HG02623 (cell line): ENCODE measurements at regions not wholly inside any gene's neighbourhood (a gene's known extent, or its start where the extent isn't known, plus 50 kb on each side); places are given as distances from the start of the nearest gene placed in this dataset.

Source experiments
- ATAC-seq: cut with Tn5 transposase; IDR thresholded peaks from one replicate; pipeline ENCODE4 v1.9.1; 2021; ENCODE audit warnings: moderate library complexity; ENCODE audit not compliant: unreplicated experiment

GRCh38 chr6:21457647-21458046 lies 135.9 kb upstream of the SOX4 start:
- ATAC-seq, result no peak

DNA sequence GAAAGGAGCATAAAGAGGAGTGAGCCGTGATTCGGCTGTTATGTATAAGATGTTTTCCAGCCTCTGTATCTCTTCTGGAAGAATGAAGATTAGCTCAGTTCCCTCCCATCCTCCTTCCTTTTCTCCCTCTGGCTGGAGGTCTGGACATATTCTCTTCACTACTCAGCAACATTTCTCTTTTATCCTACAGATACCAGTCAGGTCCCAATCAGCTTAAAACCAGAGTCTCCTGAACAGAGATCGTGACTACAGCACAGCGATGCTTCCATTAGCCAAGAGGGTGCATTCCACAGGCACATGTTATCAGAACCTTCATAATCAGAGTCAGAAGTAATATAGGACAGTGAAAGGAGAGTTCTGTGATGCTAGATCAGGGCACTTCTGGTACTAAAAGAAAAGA lies 133.9 kb upstream of the SOX4 start:
- no peak for ATAC-seq

GRCh38 chr6:21461844-21462518 lies 131.6 kb upstream of the SOX4 start:
- no peak for ATAC-seq

GRCh38 chr6:21462519-21462852 lies 131.1 kb upstream of the SOX4 start:
- ATAC-seq, result no peak

- no peak for ATAC-seq
These were observed 126.5 kb upstream of the SOX4 start for GRCh38 chr6:21467091-21467490.

- no peak for ATAC-seq
These were observed 125.1 kb upstream of the SOX4 start for GRCh38 chr6:21468461-21468860.

- ATAC-seq, result no peak
These were observed 124.3 kb upstream of the SOX4 start for GRCh38 chr6:21469213-21469612.

DNA sequence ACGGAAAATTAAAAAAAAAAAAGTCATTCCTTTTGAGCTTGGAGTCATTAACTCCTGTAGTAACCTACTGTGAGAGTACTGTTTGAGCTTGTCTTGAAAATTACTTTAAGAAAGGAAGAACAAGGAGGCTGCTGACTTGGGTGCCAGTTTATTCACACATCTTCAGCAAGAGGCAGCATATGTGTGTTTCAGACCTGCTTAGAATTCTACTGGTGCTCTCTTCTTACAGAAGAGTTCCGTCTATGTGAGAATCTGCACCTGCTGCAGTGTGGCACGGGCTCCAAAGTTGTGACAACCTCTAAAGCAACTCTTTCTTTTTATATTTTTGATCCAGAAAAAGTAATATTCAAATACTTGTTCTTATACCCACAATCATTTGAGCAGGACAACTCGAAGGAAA lies 117.4 kb upstream of the SOX4 start:
- no peak for ATAC-seq

DNA sequence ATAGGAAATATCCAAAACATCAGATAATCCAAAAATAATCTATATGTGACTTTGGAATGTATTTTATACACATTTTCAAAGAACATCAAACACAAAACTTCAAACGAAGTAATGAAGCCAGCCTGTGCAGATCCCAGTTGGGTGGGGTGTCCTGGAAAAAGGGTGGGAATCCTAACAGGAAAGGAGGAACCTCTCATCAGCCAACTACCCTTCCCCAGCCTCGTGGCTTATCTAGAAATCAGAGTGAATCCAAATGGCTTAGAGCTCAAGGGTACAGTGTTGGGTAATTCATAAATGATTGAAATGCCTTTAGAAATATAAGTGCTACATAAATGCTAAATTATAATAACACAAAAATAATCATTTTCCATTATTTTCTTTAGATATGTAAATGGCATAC lies 115.1 kb upstream of the SOX4 start:
- ATAC-seq, result no peak

DNA sequence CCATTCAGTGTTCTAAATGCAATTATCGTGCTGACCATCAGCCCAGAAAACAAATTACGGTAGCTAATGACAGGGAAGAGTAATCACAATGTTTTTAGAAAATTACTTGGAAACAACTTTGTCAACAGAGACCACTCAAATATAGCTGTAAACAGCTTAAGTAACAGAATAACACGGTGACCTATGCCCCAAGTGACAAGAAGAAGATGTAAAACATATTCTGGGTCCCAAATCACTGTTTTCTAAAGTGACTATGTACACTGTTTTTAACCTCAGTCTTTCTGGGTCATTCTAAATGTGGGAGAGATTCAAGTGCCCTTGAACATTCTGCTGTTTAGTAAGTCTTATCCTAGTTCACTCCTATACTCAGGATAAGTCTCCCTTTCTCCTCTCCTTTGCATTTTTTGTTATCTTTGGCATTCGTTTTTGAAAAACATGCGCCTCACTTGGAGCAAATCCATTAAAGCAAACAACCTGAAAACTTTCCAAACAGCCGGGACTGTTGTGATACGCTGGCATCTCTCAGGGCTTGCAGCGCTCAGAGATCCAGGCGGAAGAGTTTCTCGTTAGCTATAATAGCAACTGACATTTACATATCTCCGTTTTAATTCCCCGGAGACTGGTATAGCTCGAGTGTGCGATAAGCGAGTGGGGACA lies 114.5 kb upstream of the SOX4 start:
- no peak for ATAC-seq

DNA sequence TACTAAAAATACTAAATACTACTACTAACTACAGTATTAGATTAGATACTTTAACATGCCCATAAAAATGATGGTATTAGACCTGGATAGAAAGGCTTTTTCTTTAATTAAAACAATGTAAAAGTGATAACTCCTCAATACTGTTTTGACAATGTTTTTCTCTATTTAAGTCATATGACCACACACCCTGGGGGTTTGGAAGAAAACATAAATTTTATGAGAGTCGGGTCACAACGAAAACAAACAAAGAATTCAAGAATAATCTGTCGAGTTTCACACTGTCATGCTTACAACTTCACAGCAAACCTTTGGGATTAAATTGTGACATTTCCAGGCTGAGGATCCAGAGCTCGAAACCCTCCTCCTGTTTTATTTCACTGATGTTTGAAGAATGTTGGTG lies 107.4 kb upstream of the SOX4 start:
- no peak for ATAC-seq

- no peak for ATAC-seq
These were observed 103.7 kb upstream of the SOX4 start for GRCh38 chr6:21489826-21490225.

GRCh38 chr6:21491955-21492354 lies 101.6 kb upstream of the SOX4 start:
- no peak for ATAC-seq

DNA sequence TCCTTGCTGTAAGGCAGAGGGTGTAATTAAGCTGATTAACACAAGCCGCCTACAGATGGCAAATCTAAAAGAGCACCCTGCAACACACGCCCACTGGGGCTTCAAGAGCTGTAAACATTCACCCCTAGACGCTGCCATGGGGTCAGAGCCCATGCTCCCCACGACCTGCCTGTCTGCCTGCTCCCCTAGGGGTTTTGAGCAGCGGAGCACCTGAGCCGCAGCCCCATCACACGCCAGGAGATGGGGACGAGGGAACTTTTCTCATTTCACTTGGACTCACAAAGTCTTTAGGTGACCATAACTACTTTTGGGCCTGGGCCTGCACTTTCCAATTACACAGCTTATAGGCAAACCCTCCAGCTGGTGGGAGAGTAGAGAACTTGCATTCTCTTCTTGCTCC lies 99.0 kb upstream of the SOX4 start:
- no peak for ATAC-seq

DNA sequence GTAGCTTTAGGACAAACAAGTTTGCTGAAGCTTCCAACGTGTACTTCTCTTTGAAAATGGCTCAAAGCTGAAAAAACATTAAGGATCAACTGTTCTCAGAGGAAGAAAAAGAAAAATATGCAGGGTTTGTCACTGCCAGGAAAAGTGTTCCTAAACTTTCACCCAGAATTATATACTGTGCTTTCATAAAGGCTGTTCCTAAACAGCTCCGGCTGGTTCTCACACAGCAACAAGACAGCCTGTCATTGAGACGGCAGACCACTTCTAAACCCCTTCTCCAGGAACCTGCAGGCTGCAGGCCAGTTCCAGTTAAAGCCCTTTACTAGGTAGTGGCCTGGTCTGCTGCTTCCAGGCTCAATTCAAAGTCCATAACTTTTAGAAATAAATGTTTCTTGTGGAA lies 97.4 kb upstream of the SOX4 start:
- ATAC-seq, result no peak

DNA sequence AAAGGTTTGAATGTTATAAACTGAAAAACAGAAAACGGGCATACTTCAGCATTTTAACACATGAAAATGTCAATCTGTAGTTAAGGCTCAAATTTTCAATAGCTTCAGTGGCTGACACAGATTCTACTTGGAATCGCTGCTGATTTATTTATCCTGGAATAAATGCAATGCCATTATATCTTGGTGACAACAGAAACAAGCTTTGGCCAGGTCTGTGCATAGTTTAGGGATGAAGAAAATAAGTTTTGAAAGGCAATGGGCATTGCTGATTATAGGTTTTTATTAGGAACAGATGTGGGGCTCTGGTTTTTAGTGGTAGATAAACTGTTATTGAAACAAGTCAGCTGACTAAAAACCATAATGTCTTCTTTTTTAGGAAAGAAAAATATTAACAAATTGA lies 96.8 kb upstream of the SOX4 start:
- ATAC-seq, result no peak

DNA sequence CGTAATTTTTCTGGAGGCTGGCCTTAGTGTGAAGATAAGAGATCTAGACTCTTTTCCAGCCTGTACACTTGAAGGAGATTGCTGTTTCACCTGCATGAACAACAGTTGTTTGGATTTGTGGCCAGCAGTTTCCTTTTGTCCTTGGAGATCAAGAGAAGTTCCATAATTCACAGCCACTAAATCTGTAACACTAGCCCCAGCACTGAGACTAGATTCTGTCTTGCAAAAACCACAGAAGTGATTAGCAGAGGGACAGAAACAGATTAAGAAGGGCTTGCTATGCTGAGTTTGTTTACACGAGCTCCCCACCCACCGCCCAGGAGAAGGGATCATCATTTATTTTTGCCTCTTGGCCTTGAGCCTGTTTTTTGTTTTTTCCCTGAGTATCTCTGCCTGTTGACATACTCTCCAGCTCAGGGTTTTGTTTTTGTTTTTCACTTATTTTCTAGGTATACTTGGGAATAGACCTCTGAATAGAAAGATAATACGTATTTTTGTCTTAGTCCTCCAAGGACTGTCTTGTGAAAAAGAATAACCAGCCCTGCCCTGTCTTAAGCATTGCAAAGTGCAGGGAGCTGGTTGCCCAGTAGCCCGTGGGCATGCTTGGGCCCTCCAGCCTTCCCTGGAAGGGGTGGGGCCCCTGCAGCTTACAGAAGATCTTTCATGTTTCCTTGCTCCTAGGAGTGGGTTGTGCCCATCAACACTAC lies 93.1 kb upstream of the SOX4 start:
- ATAC-seq, result no peak

- no peak for ATAC-seq
These were observed 92.6 kb upstream of the SOX4 start for GRCh38 chr6:21501021-21501354.

- ATAC-seq, result no peak
These were observed 91.7 kb upstream of the SOX4 start for GRCh38 chr6:21501815-21502214.

GRCh38 chr6:21502682-21503081 lies 90.9 kb upstream of the SOX4 start:
- ATAC-seq, result no peak

DNA sequence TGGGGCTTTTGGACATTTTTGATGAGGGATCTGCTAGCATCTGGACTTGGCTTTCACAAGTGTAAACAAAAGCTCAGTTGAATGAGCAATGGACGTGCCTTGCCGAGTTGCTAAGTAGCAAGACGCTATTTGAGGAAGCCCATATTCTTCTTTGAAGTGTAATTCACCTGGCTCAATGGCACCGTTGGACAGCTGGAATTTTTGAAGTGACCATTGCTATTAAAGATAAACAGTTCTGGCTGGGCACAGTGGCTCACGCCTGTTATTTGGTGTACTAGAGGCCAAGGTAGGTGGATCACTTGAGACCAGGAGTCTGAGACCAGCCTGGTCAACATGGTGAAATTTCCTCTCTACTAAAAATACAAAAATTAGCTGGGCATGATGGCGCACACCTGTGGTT lies 88.8 kb upstream of the SOX4 start:
- ATAC-seq, result no peak

DNA sequence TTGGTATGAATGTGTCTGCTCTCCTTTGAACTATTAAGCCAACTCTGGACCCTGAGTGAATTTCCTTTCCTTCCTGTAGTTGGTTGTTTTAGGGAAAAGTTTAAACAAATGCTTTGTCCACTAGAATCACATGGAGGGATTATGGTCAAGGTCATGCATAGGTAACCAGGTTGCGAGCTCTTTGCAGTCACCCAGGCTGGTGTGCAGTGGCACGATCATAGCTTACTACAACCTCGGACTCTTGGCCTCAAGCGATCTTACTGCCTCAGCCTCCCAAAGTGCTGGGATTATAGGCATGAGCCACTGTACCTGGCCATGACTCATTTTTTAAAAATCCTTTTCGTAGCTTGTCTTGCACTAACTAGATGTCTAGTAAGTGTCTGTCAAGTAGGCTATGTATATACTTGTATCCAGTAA lies 88.0 kb upstream of the SOX4 start:
- no peak for ATAC-seq

GRCh38 chr6:21506126-21506525 lies 87.4 kb upstream of the SOX4 start:
- no peak for ATAC-seq
